ENCODE measurements at regions not wholly inside any gene's neighbourhood (a gene's known extent, or its start where the extent isn't known, plus 50 kb on each side); places are given as distances from the start of the nearest gene placed in this dataset.

- TF ChIP-seq CHD7 (IDR thresholded peaks at IDR 0.05; ENCODE audit: insufficient replicate concordance, low read length) (no peak), BACH1 (IDR thresholded peaks at IDR 0.05; ENCODE audit: low read length) (no peak), SUZ12 (IDR thresholded peaks at IDR 0.05; ENCODE audit: low read length) (no peak), EP300 (IDR thresholded peaks at IDR 0.05; ENCODE audit: borderline replicate concordance in 1 of 2, low read depth in 2 of 2, low read length in 2 of 2) (no peak), TAF7 (optimal IDR thresholded peaks at IDR 0.05; ENCODE audit: borderline replicate concordance, low read depth, low read length) (no peak), BRCA1 (IDR thresholded peaks at IDR 0.05; ENCODE audit: low read depth, low read length) (no peak), TAF1 (IDR thresholded peaks at IDR 0.05; ENCODE audit: low read depth, low read length) (no peak), RBBP5 (IDR thresholded peaks at IDR 0.05; ENCODE audit: borderline replicate concordance, low read depth, low read length) (no peak), CBX8 (IDR thresholded peaks at IDR 0.05; ENCODE audit: borderline replicate concordance, low read depth, low read length) (no peak), SAP30 (IDR thresholded peaks at IDR 0.05; ENCODE audit: insufficient read depth, insufficient replicate concordance, low read length) (no peak), EZH2 (IDR thresholded peaks at IDR 0.05; ENCODE audit: low read depth, low read length, severe bottlenecking) (no peak)
Observed at GRCh38 chr15:96066852-96067495, 263.5 kb upstream of the NR2F2 start (continued).

Measured in H1 (cell line).